GM06990 (cell line): ENCODE measurements at regions not wholly inside any gene's neighbourhood (a gene's known extent, or its start where the extent isn't known, plus 50 kb on each side); places are given as distances from the start of the nearest gene placed in this dataset.
A peak's percentile ranks its signal among the peaks of the same experiment; 100 is the strongest.
"Not testable (repeated sequence)": the region's sequence is repeated elsewhere in the genome, so short reads cannot be mapped to it uniquely, and the experiment has no call there.

Experiments used
- DNase-seq: peaks from one replicate; pipeline ENCODE4 v3.0.0-alpha.2; 2011; ENCODE audit not compliant: insufficient read length; ENCODE audit errors: extremely low read depth
- H3K27me3 ChIP-seq: replicated peaks from 2 replicates; pipeline ENCODE4 v1.6.0; 2011; ENCODE audit warnings: low read length; ENCODE audit not compliant: control insufficient read depth, insufficient read depth
- H3K36me3 ChIP-seq: 2 replicates; pipeline ENCODE4 v1.5.1; 2011; ENCODE audit warnings: low read length; ENCODE audit not compliant: control insufficient read depth, insufficient read depth
- H3K4me3 ChIP-seq: replicated peaks from 2 replicates; pipeline ENCODE4 v1.5.1; 2011; ENCODE audit warnings: low read depth, mild to moderate bottlenecking, control low read depth, low read length
- CTCF ChIP-seq: IDR thresholded peaks from 2 replicates; pipeline ENCODE4 v1.5.1; 2011; ENCODE audit warnings: low read length, control low read depth, mild to moderate bottlenecking, inconsistent platforms; ENCODE audit not compliant: insufficient read depth, poor library complexity, severe bottlenecking

- Histone ChIP-seq H3K27me3 (no peaks in the 10 kb centered on the region), H3K36me3 (no peaks in the 10 kb centered on the region), H3K4me3 (no peak overlapping the region)
- no peak for DNase-seq
- no peak for TF ChIP-seq CTCF
Measured at GRCh38 chr14:90458536-90458935, 61.7 kb downstream of the CALM1 start.

- DNase-seq, result no peak
- H3K4me3 ChIP-seq, result no peak overlapping the region
- H3K36me3 ChIP-seq, result no peaks in the 10 kb centered on the region
- H3K27me3 ChIP-seq, result no peaks in the 10 kb centered on the region
- no peak for TF ChIP-seq CTCF
Measured at GRCh38 chr14:90460136-90460535, 63.3 kb downstream of the CALM1 start.

- TF ChIP-seq CTCF, result peak; percentile 4
- no peak for DNase-seq
- Histone ChIP-seq H3K27me3 (no peaks in the 10 kb centered on the region), H3K4me3 (no peak overlapping the region), H3K36me3 (no peaks in the 10 kb centered on the region)
Measured at GRCh38 chr14:90461425-90461824, 64.6 kb downstream of the CALM1 start.

- Histone ChIP-seq H3K4me3 (no peak overlapping the region), H3K27me3 (no peaks in the 10 kb centered on the region), H3K36me3 (no peaks in the 10 kb centered on the region)
- no peak for DNase-seq
- TF ChIP-seq CTCF, result no peak
Measured at GRCh38 chr14:90464481-90464880, 67.7 kb downstream of the CALM1 start.

- H3K4me3 ChIP-seq, result no peak overlapping the region
- DNase-seq, result no peak
- TF ChIP-seq CTCF, result no peak
- no peaks in the 10 kb centered on the region for H3K36me3 ChIP-seq
- no peaks in the 10 kb centered on the region for H3K27me3 ChIP-seq
Measured at GRCh38 chr14:90467501-90467900, 70.7 kb downstream of the CALM1 start.

- H3K4me3 ChIP-seq, DNase-seq, H3K27me3 ChIP-seq, H3K36me3 ChIP-seq: not testable (repeated sequence)
Measured at GRCh38 chr14:90469416-90469815, 72.6 kb downstream of the CALM1 start.
